Activated CD4-positive, alpha-beta memory T cell treated with anti-CD3 and anti-CD28 coated beads, Interleukin-2, amount 10 ng/mL, durations not matched to agents 7 days and 5 days (primary cell): ENCODE measurements at regions not wholly inside any gene's neighbourhood (a gene's known extent, or its start where the extent isn't known, plus 50 kb on each side); places are given as distances from the start of the nearest gene placed in this dataset.

ENCODE experiments used
- CTCF ChIA-PET: fragments of 350-600 bp; sonication (Branson Sonifier 250); formaldehyde crosslinking; loops from one replicate; lab custom pipeline; 2021; ENCODE audit warnings: antibody characterized with exemption, inconsistent platforms; lab: Charles Lee
- POLR2A ChIA-PET: fragments of 350-600 bp; sonication (Branson Sonifier 250); formaldehyde crosslinking; loops from one replicate; lab custom pipeline; 2021; ENCODE audit warnings: antibody characterized with exemption; lab: Charles Lee
- DNase-seq: peaks from one replicate; pipeline ENCODE4 v3.0.0-alpha.2; 2020
- H3K27ac Mint-ChIP-seq: one replicate; pipeline ENCODE4 v1.8.0; 2021; ENCODE audit warnings: mild to moderate bottlenecking, mixed read lengths
- H3K27me3 Mint-ChIP-seq: one replicate; pipeline ENCODE4 v1.8.0; 2021; ENCODE audit warnings: mixed read lengths
- H3K36me3 Mint-ChIP-seq: one replicate; pipeline ENCODE4 v1.8.0; 2021; ENCODE audit warnings: low read depth, mixed read lengths
- H3K4me1 Mint-ChIP-seq: one replicate; pipeline ENCODE4 v1.8.0; 2021; ENCODE audit warnings: mixed read lengths
- H3K4me3 Mint-ChIP-seq: one replicate; pipeline ENCODE4 v1.8.0; 2021; ENCODE audit warnings: mild to moderate bottlenecking, mixed read lengths
- H3K9me3 Mint-ChIP-seq: one replicate; pipeline ENCODE4 v1.8.0; 2021; ENCODE audit warnings: mixed read lengths

- Mint-ChIP-seq H3K9me3 (no peaks in the 10 kb centered on the region), H3K4me1 (no peaks in the 10 kb centered on the region), H3K27ac (no peak overlapping the region), H3K4me3 (no peak overlapping the region), H3K36me3 (no peaks in the 10 kb centered on the region), H3K27me3 (no peaks in the 10 kb centered on the region)
- POLR2A ChIA-PET = no interaction called here
- no peak for DNase-seq
- CTCF ChIA-PET = no interaction called here
These were observed 357.5 kb downstream of the HDGFL1 start for GRCh38 chr6:22926790-22927354.

- Mint-ChIP-seq H3K4me3 (no peak overlapping the region), H3K27me3 (no peaks in the 10 kb centered on the region), H3K9me3 (no peaks in the 10 kb centered on the region), H3K4me1 (no peaks in the 10 kb centered on the region), H3K36me3 (no peaks in the 10 kb centered on the region), H3K27ac (no peak overlapping the region)
- CTCF ChIA-PET = no interaction called here
- POLR2A ChIA-PET = no interaction called here
- no peak for DNase-seq
These were observed 359.4 kb downstream of the HDGFL1 start for GRCh38 chr6:22928775-22929174.

DNA sequence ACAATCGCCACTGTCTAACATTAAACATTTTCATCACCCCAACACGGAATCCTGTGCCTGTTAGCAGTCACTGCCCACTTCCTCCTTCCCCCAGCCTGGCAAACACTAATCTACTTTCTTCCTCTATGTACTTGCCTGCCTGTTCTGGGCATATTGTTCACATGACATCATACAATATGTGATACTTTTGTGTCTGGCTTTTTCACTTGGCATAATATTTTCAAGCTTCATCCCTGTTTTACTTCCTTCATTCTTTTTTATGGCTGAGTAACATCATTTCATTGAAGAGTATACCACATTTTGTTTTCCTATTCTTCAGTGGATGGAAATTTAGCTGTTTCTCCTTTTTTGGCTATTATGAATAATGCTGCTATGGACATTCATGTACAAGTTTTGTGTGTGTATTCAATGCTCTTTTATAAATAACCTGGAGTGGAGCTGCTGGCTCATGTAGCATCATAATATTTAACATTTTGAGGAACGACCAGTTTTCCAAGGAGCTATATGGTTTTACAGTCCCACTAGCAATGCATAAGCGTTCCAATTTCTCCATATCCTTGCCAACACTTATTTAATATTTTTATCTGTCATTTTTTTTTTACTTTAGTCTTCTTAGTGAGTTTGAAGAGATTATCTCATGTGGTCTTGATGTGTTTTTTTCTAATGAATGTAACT lies 360.1 kb downstream of the HDGFL1 start:
- ChIA-PET CTCF (no interaction called here), POLR2A (no interaction called here)
- no peaks in the 10 kb centered on the region for H3K27me3 Mint-ChIP-seq
- no peak overlapping the region for H3K4me3 Mint-ChIP-seq
- H3K9me3 Mint-ChIP-seq = no peaks in the 10 kb centered on the region
- H3K36me3 Mint-ChIP-seq = no peaks in the 10 kb centered on the region
- DNase-seq = no peak
- H3K4me1 Mint-ChIP-seq = no peaks in the 10 kb centered on the region
- H3K27ac Mint-ChIP-seq = no peak overlapping the region

- Mint-ChIP-seq H3K4me1 (no peaks in the 10 kb centered on the region), H3K4me3 (no peak overlapping the region), H3K9me3 (peaks cover 3% of the 10 kb centered on the region), H3K27me3 (no peaks in the 10 kb centered on the region), H3K27ac (no peak overlapping the region), H3K36me3 (no peaks in the 10 kb centered on the region)
- ChIA-PET POLR2A (no interaction called here), CTCF (no interaction called here)
- DNase-seq = no peak
These were observed 371.4 kb downstream of the HDGFL1 start for GRCh38 chr6:22940581-22941290.

DNA sequence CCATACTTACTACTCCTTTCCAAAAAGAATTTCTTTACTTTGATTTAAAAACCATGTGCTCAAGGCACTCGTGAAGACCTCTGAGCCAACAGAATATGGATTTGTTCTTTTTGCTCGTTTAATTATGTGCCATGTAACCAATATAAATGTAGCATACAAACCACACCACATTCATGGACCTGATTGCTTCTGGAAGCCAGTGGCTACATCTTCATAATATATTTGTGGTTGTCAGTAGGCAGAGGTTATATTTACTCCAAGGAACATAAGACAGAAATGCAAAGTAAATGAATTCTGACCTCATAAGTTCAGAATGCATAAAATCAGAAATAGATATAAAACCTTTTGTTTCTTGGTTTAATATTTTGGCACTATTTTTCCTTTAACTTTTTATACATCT lies 373.0 kb downstream of the HDGFL1 start:
- H3K27ac Mint-ChIP-seq = no peak overlapping the region
- peaks cover 3% of the 10 kb centered on the region for H3K9me3 Mint-ChIP-seq
- no peaks in the 10 kb centered on the region for H3K36me3 Mint-ChIP-seq
- POLR2A ChIA-PET = no interaction called here
- no peak for DNase-seq
- no peak overlapping the region for H3K4me3 Mint-ChIP-seq
- H3K27me3 Mint-ChIP-seq = no peaks in the 10 kb centered on the region
- no peaks in the 10 kb centered on the region for H3K4me1 Mint-ChIP-seq
- CTCF ChIA-PET = no interaction called here

- ChIA-PET POLR2A (no interaction called here), CTCF (no interaction called here)
- Mint-ChIP-seq H3K36me3 (no peaks in the 10 kb centered on the region), H3K4me1 (no peaks in the 10 kb centered on the region), H3K27me3 (no peaks in the 10 kb centered on the region), H3K27ac (no peak overlapping the region), H3K9me3 (peaks cover 1% of the 10 kb centered on the region), H3K4me3 (no peak overlapping the region)
- no peak for DNase-seq
These were observed 374.0 kb downstream of the HDGFL1 start for GRCh38 chr6:22943327-22943726.

DNA sequence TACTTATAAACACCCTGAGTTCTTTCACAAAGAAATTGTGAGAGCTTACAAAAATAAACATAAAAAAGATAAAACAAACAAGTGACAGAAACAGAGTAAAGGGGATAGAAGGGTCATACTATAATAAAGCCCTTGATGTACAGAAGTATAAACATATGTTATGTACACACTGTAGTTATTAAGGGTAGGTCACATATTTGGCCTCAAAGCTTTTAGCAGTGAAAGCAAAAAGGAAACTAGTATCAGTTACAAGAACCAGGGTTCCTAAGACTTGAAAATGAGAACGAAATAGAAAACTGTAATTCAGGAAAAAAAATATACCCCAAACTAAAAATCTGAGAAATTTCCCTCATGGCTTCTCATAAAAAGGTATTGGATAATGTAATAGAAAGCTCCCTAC lies 380.6 kb downstream of the HDGFL1 start:
- no peak for DNase-seq
- Mint-ChIP-seq H3K36me3 (no peaks in the 10 kb centered on the region), H3K27ac (no peak overlapping the region), H3K9me3 (no peaks in the 10 kb centered on the region), H3K27me3 (no peaks in the 10 kb centered on the region), H3K4me1 (peaks cover 4% of the 10 kb centered on the region), H3K4me3 (no peak overlapping the region)
- CTCF ChIA-PET = no interaction called here
- POLR2A ChIA-PET = no interaction called here

DNA sequence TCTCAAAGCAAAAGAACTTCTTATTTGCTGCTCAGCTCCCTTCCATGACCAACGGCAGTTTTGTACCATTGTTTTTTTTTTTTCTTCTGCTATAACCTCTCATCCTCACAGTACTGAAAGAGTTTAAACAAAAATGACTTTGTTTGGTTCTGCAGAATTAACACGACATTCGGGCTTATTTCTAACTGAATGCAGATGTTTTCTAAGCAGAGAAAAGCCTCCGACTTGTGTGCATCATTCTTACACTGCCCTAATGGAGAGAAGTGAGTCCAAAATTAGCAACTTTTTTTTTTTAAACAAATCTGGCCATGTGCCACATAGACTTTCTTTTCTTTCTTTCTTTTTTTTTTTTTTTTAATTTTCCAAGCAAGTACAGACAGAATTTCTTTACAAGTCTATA lies 382.7 kb downstream of the HDGFL1 start:
- H3K4me3 Mint-ChIP-seq = no peak overlapping the region
- ChIA-PET CTCF (no interaction called here), POLR2A (no interaction called here)
- H3K36me3 Mint-ChIP-seq = no peaks in the 10 kb centered on the region
- H3K27ac Mint-ChIP-seq = no peak overlapping the region
- no peak for DNase-seq
- H3K4me1 Mint-ChIP-seq = peaks cover 10% of the 10 kb centered on the region
- no peaks in the 10 kb centered on the region for H3K9me3 Mint-ChIP-seq
- H3K27me3 Mint-ChIP-seq = no peaks in the 10 kb centered on the region

DNA sequence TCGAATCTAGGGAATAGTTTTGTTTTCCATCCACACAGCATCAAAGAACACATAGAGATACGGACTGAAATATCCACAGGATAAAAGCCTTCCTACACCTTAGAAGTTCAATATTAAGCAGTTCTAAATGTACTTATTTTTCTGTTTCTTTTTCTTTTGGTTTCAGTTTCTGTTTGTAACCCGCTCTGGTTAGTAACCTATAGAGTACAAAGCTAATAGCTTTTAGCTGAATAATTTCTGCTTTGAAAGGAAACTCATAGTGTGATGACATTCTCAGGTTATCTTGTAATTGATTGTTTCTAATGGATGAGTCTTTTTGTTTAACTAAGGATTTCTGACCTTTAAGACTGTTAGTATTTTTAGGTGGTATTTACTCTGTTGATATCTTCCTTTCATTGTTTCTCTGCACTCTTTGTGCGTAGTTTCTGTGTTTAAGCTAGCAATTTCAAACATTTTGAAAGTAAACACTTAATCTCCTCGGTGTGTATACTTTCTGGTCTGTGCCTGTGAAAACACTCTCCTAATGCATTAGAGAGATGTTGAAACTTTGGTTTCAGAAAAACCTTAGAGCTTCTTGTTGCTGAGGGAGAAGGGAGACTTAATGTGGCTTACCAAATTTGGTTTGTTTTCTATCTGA lies 385.5 kb downstream of the HDGFL1 start:
- Mint-ChIP-seq H3K4me3 (peak overlapping the region; percentile 62), H3K36me3 (no peaks in the 10 kb centered on the region), H3K27ac (peak overlapping the region; percentile 51), H3K4me1 (peaks cover 18% of the 10 kb centered on the region), H3K27me3 (no peaks in the 10 kb centered on the region), H3K9me3 (no peaks in the 10 kb centered on the region)
- CTCF ChIA-PET = no interaction called here
- POLR2A ChIA-PET = no interaction called here
- no peak for DNase-seq

GRCh38 chr6:22956029-22956681 lies 386.8 kb downstream of the HDGFL1 start:
- no peaks in the 10 kb centered on the region for H3K27me3 Mint-ChIP-seq
- no peaks in the 10 kb centered on the region for H3K36me3 Mint-ChIP-seq
- no peaks in the 10 kb centered on the region for H3K9me3 Mint-ChIP-seq
- H3K27ac Mint-ChIP-seq = no peak overlapping the region
- no peak overlapping the region for H3K4me3 Mint-ChIP-seq
- ChIA-PET POLR2A (no interaction called here), CTCF (no interaction called here)
- DNase-seq = no peak
- H3K4me1 Mint-ChIP-seq = peaks cover 18% of the 10 kb centered on the region

DNA sequence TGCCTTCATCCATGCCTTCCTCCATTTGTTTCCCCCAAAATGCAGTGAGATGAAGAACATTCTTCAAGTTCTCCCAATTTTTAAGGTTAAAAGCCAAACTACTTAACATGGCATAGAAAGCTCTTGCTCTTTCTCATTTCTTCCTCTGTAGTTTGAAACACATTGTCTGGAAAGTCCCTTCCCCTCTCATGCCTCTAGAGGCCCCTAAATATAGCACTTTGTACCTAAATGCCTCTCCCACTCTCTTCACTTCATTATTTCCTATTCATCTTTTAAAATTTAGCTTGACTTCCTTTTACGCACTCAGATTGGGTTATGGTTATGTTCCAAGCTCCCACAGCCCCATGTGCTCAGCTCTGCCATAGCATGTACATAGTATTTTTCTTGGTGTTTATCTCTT lies 389.3 kb downstream of the HDGFL1 start:
- CTCF ChIA-PET = no interaction called here
- no peak overlapping the region for H3K27ac Mint-ChIP-seq
- POLR2A ChIA-PET = no interaction called here
- no peak overlapping the region for H3K4me3 Mint-ChIP-seq
- DNase-seq = no peak
- no peaks in the 10 kb centered on the region for H3K36me3 Mint-ChIP-seq
- H3K4me1 Mint-ChIP-seq = peaks cover 18% of the 10 kb centered on the region
- H3K9me3 Mint-ChIP-seq = no peaks in the 10 kb centered on the region
- no peaks in the 10 kb centered on the region for H3K27me3 Mint-ChIP-seq

DNA sequence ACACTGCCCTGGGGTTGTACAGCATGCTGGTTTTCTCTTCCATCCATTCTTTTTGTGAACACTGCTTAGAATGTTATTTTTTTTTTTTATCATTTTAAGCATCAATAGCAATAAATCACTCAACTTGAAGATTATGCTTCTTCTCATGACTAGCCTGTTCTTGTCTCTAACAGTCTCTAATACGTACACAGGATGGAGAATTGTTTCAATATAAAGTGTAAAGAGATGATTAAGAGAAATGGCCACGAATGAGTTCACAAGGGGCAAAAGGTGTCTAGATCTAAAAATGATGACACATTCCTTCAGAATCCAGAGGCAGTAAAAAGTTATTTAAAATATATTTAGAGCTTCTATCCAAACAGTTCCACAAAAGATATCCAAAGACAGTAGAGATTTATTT lies 390.2 kb downstream of the HDGFL1 start:
- DNase-seq = no peak
- no peaks in the 10 kb centered on the region for H3K36me3 Mint-ChIP-seq
- H3K4me1 Mint-ChIP-seq = peaks cover 20% of the 10 kb centered on the region
- ChIA-PET POLR2A (no interaction called here), CTCF (no interaction called here)
- no peak overlapping the region for H3K27ac Mint-ChIP-seq
- no peak overlapping the region for H3K4me3 Mint-ChIP-seq
- H3K9me3 Mint-ChIP-seq = no peaks in the 10 kb centered on the region
- no peaks in the 10 kb centered on the region for H3K27me3 Mint-ChIP-seq

- Mint-ChIP-seq H3K27me3 (no peaks in the 10 kb centered on the region), H3K36me3 (no peaks in the 10 kb centered on the region), H3K4me3 (no peak overlapping the region), H3K4me1 (peaks cover 3% of the 10 kb centered on the region), H3K9me3 (peaks cover 6% of the 10 kb centered on the region), H3K27ac (no peak overlapping the region)
- no peak for DNase-seq
- ChIA-PET CTCF (no interaction called here), POLR2A (no interaction called here)
These were observed 395.0 kb downstream of the HDGFL1 start for GRCh38 chr6:22964334-22964733.
